ENCODE measurements at regions not wholly inside any gene's neighbourhood (a gene's known extent, or its start where the extent isn't known, plus 50 kb on each side); places are given as distances from the start of the nearest gene placed in this dataset.

DNA sequence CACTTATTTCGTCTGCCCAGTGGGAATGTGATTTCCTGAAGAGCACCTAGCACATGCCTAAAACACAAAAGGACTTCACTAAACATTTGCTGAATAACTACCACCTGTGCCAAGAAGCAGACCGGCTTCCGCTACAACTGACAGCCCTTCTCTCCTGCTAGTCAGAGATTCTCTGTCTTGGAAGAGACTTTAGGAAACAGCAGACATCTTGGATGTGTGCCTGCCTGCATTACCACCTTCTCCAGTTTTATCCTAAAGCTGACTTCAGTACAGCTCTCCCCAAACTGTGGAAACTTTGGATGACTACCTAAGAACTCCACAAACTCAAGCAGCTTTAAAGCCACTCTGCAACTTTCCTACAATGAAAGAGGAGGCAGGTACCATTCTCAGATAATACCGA is 116.5 kb upstream of the MAN2A1 start:
- TF ChIP-seq, protein P1, sequence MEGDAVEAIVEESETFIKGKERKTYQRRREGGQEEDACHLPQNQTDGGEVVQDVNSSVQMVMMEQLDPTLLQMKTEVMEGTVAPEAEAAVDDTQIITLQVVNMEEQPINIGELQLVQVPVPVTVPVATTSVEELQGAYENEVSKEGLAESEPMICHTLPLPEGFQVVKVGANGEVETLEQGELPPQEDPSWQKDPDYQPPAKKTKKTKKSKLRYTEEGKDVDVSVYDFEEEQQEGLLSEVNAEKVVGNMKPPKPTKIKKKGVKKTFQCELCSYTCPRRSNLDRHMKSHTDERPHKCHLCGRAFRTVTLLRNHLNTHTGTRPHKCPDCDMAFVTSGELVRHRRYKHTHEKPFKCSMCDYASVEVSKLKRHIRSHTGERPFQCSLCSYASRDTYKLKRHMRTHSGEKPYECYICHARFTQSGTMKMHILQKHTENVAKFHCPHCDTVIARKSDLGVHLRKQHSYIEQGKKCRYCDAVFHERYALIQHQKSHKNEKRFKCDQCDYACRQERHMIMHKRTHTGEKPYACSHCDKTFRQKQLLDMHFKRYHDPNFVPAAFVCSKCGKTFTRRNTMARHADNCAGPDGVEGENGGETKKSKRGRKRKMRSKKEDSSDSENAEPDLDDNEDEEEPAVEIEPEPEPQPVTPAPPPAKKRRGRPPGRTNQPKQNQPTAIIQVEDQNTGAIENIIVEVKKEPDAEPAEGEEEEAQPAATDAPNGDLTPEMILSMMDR (IDR thresholded peaks at IDR 0.05; ENCODE audit: low read depth, low read length) = no peak

DNA sequence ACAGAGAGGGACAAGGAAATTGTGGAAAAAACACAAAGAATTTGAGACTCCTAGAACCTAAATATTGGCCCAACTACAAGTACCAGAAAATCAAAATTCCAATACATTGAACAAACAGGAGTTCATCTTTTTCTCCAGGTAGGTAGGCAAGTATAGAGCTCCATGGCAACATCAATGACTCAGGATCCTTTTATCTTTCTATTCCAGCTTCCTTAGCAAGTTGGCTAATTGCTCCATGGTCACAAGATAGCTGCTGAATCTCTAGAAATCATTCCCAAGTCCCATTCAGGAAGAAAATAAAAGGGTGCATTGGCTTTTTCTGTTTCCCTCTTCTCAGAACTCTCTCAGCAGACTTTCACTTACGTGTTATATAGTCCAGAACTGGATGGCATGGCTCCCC is 117.9 kb upstream of the MAN2A1 start:
- Histone ChIP-seq H3K27ac (ENCODE audit: low read depth, low read length) (no peak overlapping the region), H3K4me3 (ENCODE audit: low read depth, low read length) (no peak overlapping the region), H3K27me3 (ENCODE audit: control insufficient read depth, insufficient read depth, low read length) (no peaks in the 10 kb centered on the region), H3K9me3 (ENCODE audit: control insufficient read depth, insufficient read depth, low read length) (no peaks in the 10 kb centered on the region)
- TF ChIP-seq, protein P1 (IDR thresholded peaks at IDR 0.05; ENCODE audit: low read depth, low read length) = no peak
- no peak for DNase-seq (ENCODE audit: low read depth, low spot score)
- ChIA-PET POLR2A (no interaction called here), CTCF (no interaction called here)

More for the DNA sequence above, 116.5 kb upstream of the MAN2A1 start:
- Histone ChIP-seq H3K9me3 (ENCODE audit: control insufficient read depth, insufficient read depth, low read length) (no peaks in the 10 kb centered on the region), H3K4me3 (ENCODE audit: low read depth, low read length) (no peak overlapping the region), H3K27me3 (ENCODE audit: control insufficient read depth, insufficient read depth, low read length) (no peaks in the 10 kb centered on the region), H3K27ac (ENCODE audit: low read depth, low read length) (no peak overlapping the region)
- CTCF ChIA-PET = no interaction called here
- POLR2A ChIA-PET = no interaction called here
- no peak for DNase-seq (ENCODE audit: low read depth, low spot score)

DNA sequence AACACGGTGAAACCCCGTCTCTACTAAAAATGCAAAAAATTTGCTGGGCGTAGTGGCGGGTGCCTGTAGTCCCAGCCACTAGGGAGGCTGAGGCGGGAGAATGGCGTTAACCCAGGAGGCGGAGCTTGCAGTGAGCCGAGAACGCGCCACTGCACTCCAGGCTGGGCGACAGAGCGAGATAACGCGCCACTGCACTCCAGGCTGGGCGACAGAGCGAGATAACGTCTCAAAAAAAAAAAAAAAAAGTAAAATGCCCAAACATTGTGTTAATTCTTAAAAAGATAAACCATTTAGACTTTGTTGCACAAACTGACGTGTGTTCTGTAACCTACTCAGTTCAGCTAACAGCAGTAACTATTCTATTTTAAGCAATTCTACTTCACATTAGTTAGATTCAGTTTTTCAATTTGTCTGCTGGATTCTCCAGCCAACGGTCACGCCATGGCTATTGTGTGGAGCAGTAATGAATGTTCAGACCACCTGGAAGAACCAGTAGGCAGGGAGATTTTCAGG is 119.3 kb upstream of the MAN2A1 start:
- TF ChIP-seq, protein P1 (IDR thresholded peaks at IDR 0.05; ENCODE audit: low read depth, low read length) = no peak
- CTCF ChIA-PET = no interaction called here

DNA sequence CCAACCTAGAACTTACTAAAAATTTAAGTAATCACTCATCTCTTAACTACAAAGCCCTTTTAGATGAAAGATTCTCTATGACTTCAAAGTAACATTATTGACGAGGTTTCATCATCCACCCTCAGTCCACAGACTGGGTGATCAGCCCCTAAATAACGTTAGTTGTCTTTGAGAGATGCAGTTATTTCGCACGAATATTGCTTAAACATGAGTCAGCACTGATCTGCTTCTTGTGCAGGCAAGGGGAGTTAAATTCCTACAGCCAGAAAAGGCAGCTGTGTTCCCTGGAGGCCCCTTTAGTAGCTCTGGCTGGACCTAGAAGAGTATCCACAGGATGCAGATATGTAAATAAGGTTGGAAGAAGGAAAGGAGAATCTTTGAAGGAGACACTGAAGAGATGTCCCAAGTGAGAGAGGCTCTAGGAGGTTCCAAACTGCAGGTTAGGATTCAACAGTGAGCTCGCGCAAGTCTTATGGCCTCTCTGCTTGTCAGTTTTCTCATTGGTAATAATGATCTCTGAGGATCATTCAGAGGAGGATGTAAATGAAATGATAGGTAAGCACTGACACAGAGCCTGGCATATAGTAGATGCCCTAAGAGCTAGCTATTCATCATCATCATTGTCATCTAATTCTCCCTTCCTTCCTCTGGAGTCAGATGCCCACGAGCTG is 122.2 kb upstream of the MAN2A1 start:
- TF ChIP-seq, protein P1 (IDR thresholded peaks at IDR 0.05; ENCODE audit: low read depth, low read length) = no peak
- ChIA-PET CTCF (no interaction called here), POLR2A (no interaction called here)
- no peaks in the 10 kb centered on the region for H3K27me3 ChIP-seq (ENCODE audit: control insufficient read depth, insufficient read depth, low read length)
- no peak overlapping the region for H3K27ac ChIP-seq (ENCODE audit: low read depth, low read length)
- no peak overlapping the region for H3K4me3 ChIP-seq (ENCODE audit: low read depth, low read length)
- DNase-seq (ENCODE audit: low read depth, low spot score) = no peak
- no peaks in the 10 kb centered on the region for H3K9me3 ChIP-seq (ENCODE audit: control insufficient read depth, insufficient read depth, low read length)

More for the DNA sequence above, 119.3 kb upstream of the MAN2A1 start:
- Histone ChIP-seq H3K27ac (ENCODE audit: low read depth, low read length) (no peak overlapping the region), H3K9me3 (ENCODE audit: control insufficient read depth, insufficient read depth, low read length) (no peaks in the 10 kb centered on the region), H3K27me3 (ENCODE audit: control insufficient read depth, insufficient read depth, low read length) (no peaks in the 10 kb centered on the region), H3K4me3 (ENCODE audit: low read depth, low read length) (no peak overlapping the region)
- POLR2A ChIA-PET = no interaction called here
- no peak for DNase-seq (ENCODE audit: low read depth, low spot score)

DNA sequence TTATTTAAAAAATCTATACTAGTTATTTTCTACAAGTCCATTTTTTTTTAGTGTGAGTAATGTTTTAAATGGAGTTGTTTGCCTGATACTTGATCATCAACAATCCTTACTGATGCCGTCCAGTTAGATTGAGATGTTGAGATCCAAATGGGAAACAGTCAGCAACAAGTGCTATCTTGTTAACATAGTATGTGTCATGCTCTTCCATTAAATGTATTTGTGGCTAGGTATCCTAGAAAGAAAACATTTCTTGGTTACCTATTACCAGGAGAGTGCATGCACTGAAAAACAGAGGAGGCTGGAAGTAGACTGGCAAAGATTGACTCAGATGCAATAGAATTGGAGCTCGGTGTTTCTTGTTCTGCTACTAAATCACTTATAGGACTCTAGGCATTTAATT is 123.4 kb upstream of the MAN2A1 start:
- ChIA-PET POLR2A (no interaction called here), CTCF (no interaction called here)
- no peak overlapping the region for H3K27ac ChIP-seq (ENCODE audit: low read depth, low read length)
- no peak for DNase-seq (ENCODE audit: low read depth, low spot score)
- H3K4me3 ChIP-seq (ENCODE audit: low read depth, low read length) = no peak overlapping the region
- no peaks in the 10 kb centered on the region for H3K27me3 ChIP-seq (ENCODE audit: control insufficient read depth, insufficient read depth, low read length)
- no peaks in the 10 kb centered on the region for H3K9me3 ChIP-seq (ENCODE audit: control insufficient read depth, insufficient read depth, low read length)
- TF ChIP-seq, protein P1 (IDR thresholded peaks at IDR 0.05; ENCODE audit: low read depth, low read length) = no peak
